Tibial artery (tissue), 4 donors: ENCODE measurements at regions not wholly inside any gene's neighbourhood (a gene's known extent, or its start where the extent isn't known, plus 50 kb on each side); places are given as distances from the start of the nearest gene placed in this dataset.

Source experiments
- DNase-seq, 2 donors: peaks; one replicate each; pipeline ENCODE4 v3.0.0-alpha.2; 2019
- H3K27ac ChIP-seq, 2 donors: fragments of 200-600 bp; sonication (generic) in 1 of 2; 1 replicate in 1 of 2; 2 replicates in 1 of 2; pipeline ENCODE4 v1.5.1; 2018 to 2019; ENCODE audit warnings: mild to moderate bottlenecking in 1 of 2
- H3K27me3 ChIP-seq, 2 donors: fragments of 200-600 bp; sonication (generic) in 1 of 2; one replicate each; pipeline versions ENCODE4 v1.5.1 to v1.6.0; 2016 to 2019
- H3K36me3 ChIP-seq, 3 donors: fragments of 200-600 bp; sonication (generic) in 2 of 3; one replicate each; pipeline ENCODE4 v1.5.1; 2016 to 2019; ENCODE audit warnings: mild to moderate bottlenecking in 2 of 3
- H3K4me1 ChIP-seq, 4 donors: fragments of 200-600 bp; sonication (generic) in 2 of 4; 1 replicate in 3 of 4; 2 replicates in 1 of 4; pipeline ENCODE4 v1.5.1; 2016 to 2019
- H3K4me3 ChIP-seq, 2 donors: fragments of 200-600 bp; sonication (generic) in 1 of 2; 1 replicate in 1 of 2; 2 replicates in 1 of 2; pipeline ENCODE4 v1.5.1; 2018 to 2019; ENCODE audit warnings: mild to moderate bottlenecking in 2 of 2
- H3K9me3 ChIP-seq, 3 donors: fragments of 200-600 bp; sonication (generic) in 1 of 3; one replicate each; pipeline ENCODE4 v1.5.1; 2016 to 2019
- intact Hi-C: fragments of 100-400 bp; cut with DNase I; formaldehyde crosslinking; loops from one replicate; pipeline ENCODE4 v1.15.0; 2023; ENCODE audit warnings: low total_unique reads
- TF ChIP-seq, protein P1 (sequence below), 2 experiments: fragments of 200-600 bp in 1 of 2; fragments of 450-650 bp in 1 of 2; IDR thresholded peaks; one replicate each; pipeline ENCODE4 v1.5.1; 2017 to 2019; ENCODE audit warnings: antibody characterized with exemption in 2 of 2, mild to moderate bottlenecking in 1 of 2, moderate library complexity in 1 of 2

DNA sequence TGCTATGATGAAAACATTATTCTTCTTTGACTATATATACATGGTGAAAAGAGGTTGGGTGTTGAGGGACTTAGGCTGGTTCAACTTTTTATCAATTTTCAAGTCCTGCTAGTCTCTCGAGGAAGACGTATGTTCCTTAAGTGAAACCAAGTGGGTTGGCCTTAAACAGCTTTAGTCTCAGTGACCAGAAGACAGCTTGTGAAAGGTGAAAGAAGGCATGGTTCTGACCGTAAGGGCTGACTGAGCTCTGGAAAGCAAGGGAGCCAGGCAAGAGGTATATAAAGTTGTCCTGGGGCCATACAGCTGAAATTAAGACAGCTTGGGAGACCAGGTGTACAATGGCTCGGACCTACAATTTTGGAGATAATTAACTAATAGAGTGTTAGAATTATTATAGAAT, 128.9 kb upstream of the TP63 start:
- H3K27ac ChIP-seq: no peak overlapping the region
- TF ChIP-seq, protein P1, sequence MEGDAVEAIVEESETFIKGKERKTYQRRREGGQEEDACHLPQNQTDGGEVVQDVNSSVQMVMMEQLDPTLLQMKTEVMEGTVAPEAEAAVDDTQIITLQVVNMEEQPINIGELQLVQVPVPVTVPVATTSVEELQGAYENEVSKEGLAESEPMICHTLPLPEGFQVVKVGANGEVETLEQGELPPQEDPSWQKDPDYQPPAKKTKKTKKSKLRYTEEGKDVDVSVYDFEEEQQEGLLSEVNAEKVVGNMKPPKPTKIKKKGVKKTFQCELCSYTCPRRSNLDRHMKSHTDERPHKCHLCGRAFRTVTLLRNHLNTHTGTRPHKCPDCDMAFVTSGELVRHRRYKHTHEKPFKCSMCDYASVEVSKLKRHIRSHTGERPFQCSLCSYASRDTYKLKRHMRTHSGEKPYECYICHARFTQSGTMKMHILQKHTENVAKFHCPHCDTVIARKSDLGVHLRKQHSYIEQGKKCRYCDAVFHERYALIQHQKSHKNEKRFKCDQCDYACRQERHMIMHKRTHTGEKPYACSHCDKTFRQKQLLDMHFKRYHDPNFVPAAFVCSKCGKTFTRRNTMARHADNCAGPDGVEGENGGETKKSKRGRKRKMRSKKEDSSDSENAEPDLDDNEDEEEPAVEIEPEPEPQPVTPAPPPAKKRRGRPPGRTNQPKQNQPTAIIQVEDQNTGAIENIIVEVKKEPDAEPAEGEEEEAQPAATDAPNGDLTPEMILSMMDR (IDR thresholded peaks at IDR 0.05): no peak
- intact Hi-C loops: no loop called here
- H3K27me3 ChIP-seq: no peaks in the 10 kb centered on the region
- no peak for DNase-seq
- no peak overlapping the region for H3K4me3 ChIP-seq
- H3K4me1 ChIP-seq: no peaks in the 10 kb centered on the region
- H3K9me3 ChIP-seq: no peaks in the 10 kb centered on the region
- H3K36me3 ChIP-seq: no peaks in the 10 kb centered on the region

DNA sequence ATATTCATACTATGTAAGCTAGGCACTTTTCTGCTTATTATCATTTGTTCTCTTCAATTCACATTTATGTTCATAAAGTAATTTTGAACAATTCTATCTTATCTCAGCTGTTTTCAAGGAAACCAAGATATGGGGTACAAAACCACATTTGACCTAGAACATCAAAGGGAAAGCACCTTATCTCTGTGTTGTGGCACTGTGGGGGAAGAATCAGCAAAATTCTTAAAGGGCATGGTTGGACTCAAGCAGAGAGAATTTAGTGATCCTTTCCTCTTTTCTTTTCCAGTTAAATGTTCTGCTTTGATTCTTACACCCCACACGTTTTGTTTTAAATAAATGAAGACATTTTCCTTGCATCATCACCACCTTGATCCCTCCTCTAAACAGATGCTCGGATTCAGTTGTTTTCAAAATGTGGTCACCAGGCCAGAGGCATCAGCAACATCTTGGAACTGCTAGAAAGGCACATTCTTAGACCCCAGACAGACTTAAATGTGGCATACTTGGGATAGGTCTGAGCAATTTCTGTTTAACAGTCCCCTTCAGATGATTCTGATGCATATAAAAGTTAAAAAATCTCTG, 128.4 kb upstream of the TP63 start:
- Histone ChIP-seq H3K4me1 (no peaks in the 10 kb centered on the region), H3K4me3 (no peak overlapping the region), H3K27ac (no peak overlapping the region), H3K27me3 (no peaks in the 10 kb centered on the region), H3K9me3 (no peaks in the 10 kb centered on the region), H3K36me3 (no peaks in the 10 kb centered on the region)
- intact Hi-C loops: no loop called here
- TF ChIP-seq, protein P1 (IDR thresholded peaks at IDR 0.05): no peak
- no peak for DNase-seq

GRCh38 chr3:189507856-189508255, 123.3 kb upstream of the TP63 start:
- intact Hi-C loops: no loop called here
- H3K4me1 ChIP-seq: peaks cover 0 to 16% (median 12%) of the 10 kb centered on the region in 4 donors
- no peaks in the 10 kb centered on the region for H3K9me3 ChIP-seq
- no peak overlapping the region for H3K4me3 ChIP-seq
- TF ChIP-seq, protein P1 (IDR thresholded peaks at IDR 0.05): no peak
- H3K27ac ChIP-seq: no peak overlapping the region
- DNase-seq: no peak
- no peaks in the 10 kb centered on the region for H3K36me3 ChIP-seq
- H3K27me3 ChIP-seq: no peaks in the 10 kb centered on the region

- no peaks in the 10 kb centered on the region for H3K36me3 ChIP-seq
- no peak overlapping the region for H3K4me3 ChIP-seq
- intact Hi-C loops: no loop called here
- TF ChIP-seq, protein P1 (IDR thresholded peaks at IDR 0.05): no peak
- DNase-seq: no peak
- H3K9me3 ChIP-seq: no peaks in the 10 kb centered on the region
- H3K4me1 ChIP-seq: peaks cover 0 to 16% (median 12%) of the 10 kb centered on the region in 4 donors
- H3K27ac ChIP-seq: peak overlapping the region in 1 of 2 donors; percentile 29
- no peaks in the 10 kb centered on the region for H3K27me3 ChIP-seq
These were observed 122.2 kb upstream of the TP63 start for GRCh38 chr3:189508784-189509501.

GRCh38 chr3:189512039-189512438, 119.2 kb upstream of the TP63 start:
- Histone ChIP-seq H3K4me3 (no peak overlapping the region), H3K9me3 (no peaks in the 10 kb centered on the region), H3K4me1 (peaks cover 0 to 16% (median 12%) of the 10 kb centered on the region in 4 donors), H3K36me3 (no peaks in the 10 kb centered on the region), H3K27ac (no peak overlapping the region), H3K27me3 (no peaks in the 10 kb centered on the region)
- TF ChIP-seq, protein P1 (IDR thresholded peaks at IDR 0.05): no peak
- intact Hi-C loops: no loop called here
- DNase-seq: no peak
